ENCODE measurements at regions not wholly inside any gene's neighbourhood (a gene's known extent, or its start where the extent isn't known, plus 50 kb on each side); places are given as distances from the start of the nearest gene placed in this dataset.

DNA sequence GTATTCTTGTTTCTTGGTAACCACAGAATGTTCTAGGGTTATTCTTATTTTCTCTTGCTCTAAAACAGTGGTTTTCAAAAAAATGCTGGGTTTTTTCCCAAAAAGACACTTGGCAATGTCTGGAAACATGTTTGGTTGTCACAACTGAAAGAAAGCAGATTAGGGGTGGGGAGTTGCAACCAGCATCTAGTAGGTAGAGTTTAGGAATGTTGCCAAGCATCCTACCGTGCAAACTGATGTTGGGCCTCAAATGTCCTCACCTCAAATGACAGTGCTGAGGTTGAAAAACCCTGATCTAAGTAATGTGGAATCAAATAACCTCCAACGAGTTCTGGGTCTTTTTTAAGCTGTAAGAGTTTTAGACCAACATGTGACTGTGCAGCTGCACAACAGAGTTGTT lies 270.5 kb upstream of the STT3B start:
- dilution Hi-C loops (cut with MboI; ENCODE audit: extremely low pct_ligation_motif_present, low sequenced_read_pairs): no loop called here
- no peaks in the 10 kb centered on the region for H3K4me1 ChIP-seq (ENCODE audit: control insufficient read depth, extremely low read depth, insufficient read depth, low read length)
- H3K9me3 ChIP-seq (ENCODE audit: control insufficient read depth, low read depth, low read length): no peaks in the 10 kb centered on the region
- H3K9ac ChIP-seq (ENCODE audit: control insufficient read depth, extremely low read depth, insufficient read depth, low read length): no peak overlapping the region
- FAIRE-seq (no peak), DNase-seq (ENCODE audit: low read depth, low spot score) (no peak)
- no peak overlapping the region for H2AFZ ChIP-seq (ENCODE audit: control insufficient read depth, low read length)
- no peaks in the 10 kb centered on the region for H3K27me3 ChIP-seq (ENCODE audit: control insufficient read depth, extremely low read depth, insufficient read depth, low read length)
- no peaks in the 10 kb centered on the region for H3K36me3 ChIP-seq (ENCODE audit: control insufficient read depth in 2 of 2, extremely low read depth in 1 of 2, insufficient read depth in 2 of 2, low read length in 2 of 2)
- no peaks in the 10 kb centered on the region for H4K20me1 ChIP-seq (ENCODE audit: control insufficient read depth, extremely low read depth, insufficient read depth, low read length)
- H3K4me3 ChIP-seq (ENCODE audit: control insufficient read depth in 2 of 3, extremely low read depth in 1 of 3, insufficient read depth in 2 of 3, low read depth in 1 of 3, low read length in 3 of 3): no peak overlapping the region
- TF ChIP-seq, protein P1, sequence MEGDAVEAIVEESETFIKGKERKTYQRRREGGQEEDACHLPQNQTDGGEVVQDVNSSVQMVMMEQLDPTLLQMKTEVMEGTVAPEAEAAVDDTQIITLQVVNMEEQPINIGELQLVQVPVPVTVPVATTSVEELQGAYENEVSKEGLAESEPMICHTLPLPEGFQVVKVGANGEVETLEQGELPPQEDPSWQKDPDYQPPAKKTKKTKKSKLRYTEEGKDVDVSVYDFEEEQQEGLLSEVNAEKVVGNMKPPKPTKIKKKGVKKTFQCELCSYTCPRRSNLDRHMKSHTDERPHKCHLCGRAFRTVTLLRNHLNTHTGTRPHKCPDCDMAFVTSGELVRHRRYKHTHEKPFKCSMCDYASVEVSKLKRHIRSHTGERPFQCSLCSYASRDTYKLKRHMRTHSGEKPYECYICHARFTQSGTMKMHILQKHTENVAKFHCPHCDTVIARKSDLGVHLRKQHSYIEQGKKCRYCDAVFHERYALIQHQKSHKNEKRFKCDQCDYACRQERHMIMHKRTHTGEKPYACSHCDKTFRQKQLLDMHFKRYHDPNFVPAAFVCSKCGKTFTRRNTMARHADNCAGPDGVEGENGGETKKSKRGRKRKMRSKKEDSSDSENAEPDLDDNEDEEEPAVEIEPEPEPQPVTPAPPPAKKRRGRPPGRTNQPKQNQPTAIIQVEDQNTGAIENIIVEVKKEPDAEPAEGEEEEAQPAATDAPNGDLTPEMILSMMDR (optimal IDR thresholded peaks at IDR 0.05 in 1 of 3, IDR thresholded peaks at IDR 0.05 in 1 of 3, conservative IDR thresholded peaks at IDR 0.05 in 1 of 3; ENCODE audit: extremely low read depth in 1 of 3, insufficient read depth in 2 of 3, low read length in 3 of 3): no peak
- TF ChIP-seq EZH2 (IDR thresholded peaks at IDR 0.05; ENCODE audit: low read length): no peak
- H3K4me2 ChIP-seq (ENCODE audit: control insufficient read depth, extremely low read depth, insufficient read depth, low read depth, low read length): no peak overlapping the region
- H3K9me1 ChIP-seq (ENCODE audit: control insufficient read depth, extremely low read depth, insufficient read depth, low read length): no peaks in the 10 kb centered on the region
- no peak overlapping the region for H3K27ac ChIP-seq (ENCODE audit: control insufficient read depth, insufficient read depth, low read length)
- H3K79me2 ChIP-seq (ENCODE audit: control insufficient read depth, insufficient read depth, low read length): no peaks in the 10 kb centered on the region

DNA sequence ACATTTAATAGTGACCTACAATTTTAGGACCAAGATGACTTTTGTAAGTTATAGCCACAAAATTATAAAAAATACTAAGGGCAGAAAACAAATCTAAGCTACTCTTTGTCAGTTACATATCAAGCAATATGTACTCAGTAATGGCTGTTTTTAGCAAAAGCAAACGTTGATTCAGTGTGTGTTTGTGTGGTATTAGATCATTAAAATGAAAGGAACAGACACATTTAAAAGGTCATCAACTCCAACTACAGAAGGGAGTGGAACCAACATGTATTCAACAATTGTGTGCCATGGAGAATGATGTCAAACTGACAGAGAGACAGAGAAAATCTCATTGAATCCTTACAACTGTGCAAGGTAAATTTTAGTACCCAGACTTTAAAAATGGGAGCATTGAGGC lies 268.8 kb upstream of the STT3B start:
- H3K9ac ChIP-seq (ENCODE audit: control insufficient read depth, extremely low read depth, insufficient read depth, low read length): no peak overlapping the region
- no peaks in the 10 kb centered on the region for H3K27me3 ChIP-seq (ENCODE audit: control insufficient read depth, extremely low read depth, insufficient read depth, low read length)
- H3K79me2 ChIP-seq (ENCODE audit: control insufficient read depth, insufficient read depth, low read length): no peaks in the 10 kb centered on the region
- no peak overlapping the region for H3K4me3 ChIP-seq (ENCODE audit: control insufficient read depth in 2 of 3, extremely low read depth in 1 of 3, insufficient read depth in 2 of 3, low read depth in 1 of 3, low read length in 3 of 3)
- dilution Hi-C loops (cut with MboI; ENCODE audit: extremely low pct_ligation_motif_present, low sequenced_read_pairs): no loop called here
- no peaks in the 10 kb centered on the region for H3K36me3 ChIP-seq (ENCODE audit: control insufficient read depth in 2 of 2, extremely low read depth in 1 of 2, insufficient read depth in 2 of 2, low read length in 2 of 2)
- H3K4me1 ChIP-seq (ENCODE audit: control insufficient read depth, extremely low read depth, insufficient read depth, low read length): no peaks in the 10 kb centered on the region
- no peak overlapping the region for H3K4me2 ChIP-seq (ENCODE audit: control insufficient read depth, extremely low read depth, insufficient read depth, low read depth, low read length)
- no peak overlapping the region for H3K27ac ChIP-seq (ENCODE audit: control insufficient read depth, insufficient read depth, low read length)
- H3K9me3 ChIP-seq (ENCODE audit: control insufficient read depth, low read depth, low read length): no peaks in the 10 kb centered on the region
- H4K20me1 ChIP-seq (ENCODE audit: control insufficient read depth, extremely low read depth, insufficient read depth, low read length): no peaks in the 10 kb centered on the region
- TF ChIP-seq EZH2 (IDR thresholded peaks at IDR 0.05; ENCODE audit: low read length): no peak
- TF ChIP-seq, protein P1 (optimal IDR thresholded peaks at IDR 0.05 in 1 of 3, IDR thresholded peaks at IDR 0.05 in 1 of 3, conservative IDR thresholded peaks at IDR 0.05 in 1 of 3; ENCODE audit: extremely low read depth in 1 of 3, insufficient read depth in 2 of 3, low read length in 3 of 3): no peak
- DNase-seq (ENCODE audit: low read depth, low spot score) (no peak), FAIRE-seq (no peak)
- H2AFZ ChIP-seq (ENCODE audit: control insufficient read depth, low read length): no peak overlapping the region
- H3K9me1 ChIP-seq (ENCODE audit: control insufficient read depth, extremely low read depth, insufficient read depth, low read length): no peaks in the 10 kb centered on the region

All from keratinocyte (primary cell).